Endothelial cell (in vitro differentiated cells): ENCODE measurements at regions not wholly inside any gene's neighbourhood (a gene's known extent, or its start where the extent isn't known, plus 50 kb on each side); places are given as distances from the start of the nearest gene placed in this dataset.

ENCODE experiments used
- DNase-seq: peaks from one replicate; pipeline ENCODE4 v3.0.0; 2021; ENCODE audit warnings: low spot score
- H3K27ac Mint-ChIP-seq: one replicate; pipeline ENCODE4 v1.8.0; 2021; ENCODE audit warnings: mixed read lengths, inconsistent platforms; ENCODE audit not compliant: unreplicated experiment
- H3K27me3 Mint-ChIP-seq: one replicate; pipeline ENCODE4 v1.8.0; 2021; ENCODE audit warnings: mild to moderate bottlenecking, moderate library complexity, mixed read lengths, inconsistent platforms; ENCODE audit not compliant: unreplicated experiment
- H3K36me3 Mint-ChIP-seq: one replicate; pipeline ENCODE4 v1.8.0; 2021; ENCODE audit warnings: mild to moderate bottlenecking, low read depth, mixed read lengths, inconsistent platforms; ENCODE audit not compliant: unreplicated experiment
- H3K4me1 Mint-ChIP-seq: one replicate; pipeline ENCODE4 v1.8.0; 2021; ENCODE audit warnings: mild to moderate bottlenecking, mixed read lengths, inconsistent platforms; ENCODE audit not compliant: unreplicated experiment
- H3K4me3 Mint-ChIP-seq: one replicate; pipeline ENCODE4 v1.8.0; 2021; ENCODE audit warnings: mild to moderate bottlenecking, mixed read lengths, inconsistent platforms; ENCODE audit not compliant: unreplicated experiment
- H3K9me3 Mint-ChIP-seq: one replicate; pipeline ENCODE4 v1.8.0; 2021; ENCODE audit warnings: mixed read lengths, inconsistent platforms; ENCODE audit not compliant: unreplicated experiment
- CTCF ChIP-seq: fragments of 200-600 bp; sonication (generic); IDR thresholded peaks from one replicate; pipeline ENCODE4 v1.5.0; 2021; ENCODE audit warnings: antibody characterized with exemption; ENCODE audit not compliant: unreplicated experiment

- Mint-ChIP-seq H3K9me3 (no peaks in the 10 kb centered on the region), H3K4me3 (no peak overlapping the region), H3K36me3 (no peaks in the 10 kb centered on the region), H3K27ac (no peak overlapping the region), H3K27me3 (peaks cover 2% of the 10 kb centered on the region), H3K4me1 (no peaks in the 10 kb centered on the region)
- TF ChIP-seq CTCF, result no peak
- no peak for DNase-seq
These were observed 162.3 kb upstream of the NXPH2 start for GRCh38 chr2:138942466-138942865.

- H3K9me3 Mint-ChIP-seq, result no peaks in the 10 kb centered on the region
- no peak for TF ChIP-seq CTCF
- peaks cover 3% of the 10 kb centered on the region for H3K27me3 Mint-ChIP-seq
- no peak overlapping the region for H3K27ac Mint-ChIP-seq
- DNase-seq, result no peak
- H3K4me1 Mint-ChIP-seq, result peaks cover 4% of the 10 kb centered on the region
- H3K4me3 Mint-ChIP-seq, result no peak overlapping the region
- no peaks in the 10 kb centered on the region for H3K36me3 Mint-ChIP-seq
These were observed 151.4 kb upstream of the NXPH2 start for GRCh38 chr2:138931284-138932256.

GRCh38 chr2:138930571-138930970, 150.4 kb upstream of the NXPH2 start:
- H3K36me3 Mint-ChIP-seq, result no peaks in the 10 kb centered on the region
- no peak for DNase-seq
- no peaks in the 10 kb centered on the region for H3K9me3 Mint-ChIP-seq
- H3K27ac Mint-ChIP-seq, result no peak overlapping the region
- TF ChIP-seq CTCF, result no peak
- no peak overlapping the region for H3K4me3 Mint-ChIP-seq
- H3K27me3 Mint-ChIP-seq, result peaks cover 3% of the 10 kb centered on the region
- H3K4me1 Mint-ChIP-seq, result peaks cover 7% of the 10 kb centered on the region

GRCh38 chr2:138928374-138929021, 148.3 kb upstream of the NXPH2 start:
- peaks cover 3% of the 10 kb centered on the region for H3K27me3 Mint-ChIP-seq
- no peak for TF ChIP-seq CTCF
- H3K36me3 Mint-ChIP-seq, result no peaks in the 10 kb centered on the region
- no peak overlapping the region for H3K4me3 Mint-ChIP-seq
- DNase-seq, result no peak
- H3K9me3 Mint-ChIP-seq, result no peaks in the 10 kb centered on the region
- peaks cover 8% of the 10 kb centered on the region for H3K4me1 Mint-ChIP-seq
- H3K27ac Mint-ChIP-seq, result no peak overlapping the region

GRCh38 chr2:138922973-138923563, 142.9 kb upstream of the NXPH2 start:
- peak; percentile 46 for TF ChIP-seq CTCF
- no peak for DNase-seq
- Mint-ChIP-seq H3K4me3 (no peak overlapping the region), H3K36me3 (no peaks in the 10 kb centered on the region), H3K4me1 (peaks cover 7% of the 10 kb centered on the region), H3K9me3 (no peaks in the 10 kb centered on the region), H3K27me3 (no peaks in the 10 kb centered on the region), H3K27ac (no peak overlapping the region)
